HepG2 (cell line): ENCODE measurements at regions not wholly inside any gene's neighbourhood (a gene's known extent, or its start where the extent isn't known, plus 50 kb on each side); places are given as distances from the start of the nearest gene placed in this dataset.

Source experiments
- ATAC-seq: fragments of 200-7000 bp; cut with Tn5 transposase; 3 replicates; pipeline ENCODE4 v1.9.1; 2020; ENCODE audit warnings: mild to moderate bottlenecking, moderate library complexity
- BruUV-seq: library from RNA; stranded (reverse); fragments of 400-500 nt; replicated peaks from 2 replicates; lab custom pipeline; 2021; lab: Mats Ljungman, UMichigan
- CTCF ChIA-PET: fragments of 300-600 bp; formaldehyde crosslinking; extraction: SDS; loops from one replicate; lab custom pipeline; 2021; ENCODE audit warnings: low total read pairs, inconsistent platforms, low intra/inter-chr PET ratio; lab: Yijun Ruan, JAX
- POLR2A ChIA-PET: fragments of 350-600 bp; sonication (Branson Sonifier 250); formaldehyde crosslinking; loops from one replicate; lab custom pipeline; 2020; ENCODE audit warnings: antibody characterized with exemption, inconsistent platforms; lab: Yijun Ruan, JAX
- DNase-seq: peaks from one replicate; pipeline ENCODE4 v3.0.0-alpha.2; 2015; ENCODE audit warnings: low spot score
- FAIRE-seq: peaks from 3 replicates; lab custom pipeline; 2011; peaks lifted over from hg19 to GRCh38; lab: Jason Lieb, UNC
- H2AFZ ChIP-seq: one replicate; pipeline ENCODE4 v1.6.1; 2011; ENCODE audit warnings: low read length, inconsistent platforms
- H3K27ac ChIP-seq: fragments of 300-600 bp; 3 replicates; pipeline ENCODE4 v1.8.0; 2011; ENCODE audit warnings: mixed run types, mild to moderate bottlenecking, mixed read lengths, low read length, inconsistent platforms; ENCODE audit not compliant: insufficient read depth; ENCODE audit errors: extremely low read length
- H3K27me3 ChIP-seq, 2 experiments: fragments of 200-600 bp in 1 of 2; 2 replicates in 1 of 2; 3 replicates in 1 of 2; pipeline versions ENCODE4 v1.6.0 to v1.8.0; 2011; ENCODE audit warnings: low read length in 2 of 2, mild to moderate bottlenecking in 2 of 2, moderate library complexity in 2 of 2, inconsistent platforms in 1 of 2; ENCODE audit not compliant: insufficient read depth in 2 of 2, control insufficient read depth in 1 of 2
- H3K36me3 ChIP-seq, 2 experiments: fragments of 200-600 bp in 1 of 2; replicated peaks in 1 of 2; 2 replicates in 1 of 2; 3 replicates in 1 of 2; pipeline versions ENCODE4 v1.5.1 to v1.8.0; 2011; ENCODE audit warnings: low read length in 2 of 2, inconsistent platforms in 1 of 2; ENCODE audit not compliant: insufficient read depth in 2 of 2, control insufficient read depth in 1 of 2
- H3K4me1 ChIP-seq: 2 replicates; pipeline ENCODE4 v1.5.1; 2012; ENCODE audit warnings: low read length, inconsistent platforms; ENCODE audit not compliant: insufficient read depth
- H3K4me2 ChIP-seq: 2 replicates; pipeline ENCODE4 v1.6.0; 2011; ENCODE audit warnings: low read depth, low read length, inconsistent platforms
- H3K4me3 ChIP-seq, 3 experiments: fragments of 200-600 bp in 1 of 3; sonication (generic), shearing (Covaris generic) in 1 of 3; replicated peaks in 1 of 3; 2 replicates each; pipeline ENCODE4 v1.5.1; 2011 to 2016; ENCODE audit warnings: low read length in 3 of 3, inconsistent platforms in 2 of 3, low read depth in 2 of 3, mild to moderate bottlenecking in 2 of 3, control low read depth in 1 of 3, mixed read lengths in 1 of 3; ENCODE audit not compliant: insufficient read depth in 1 of 3
- H3K79me2 ChIP-seq: one replicate; pipeline ENCODE4 v1.6.1; 2011; ENCODE audit warnings: low read length, inconsistent platforms; ENCODE audit not compliant: insufficient read depth
- H3K9ac ChIP-seq: 2 replicates; pipeline ENCODE4 v1.6.0; 2011; ENCODE audit warnings: mild to moderate bottlenecking, low read depth, low read length, inconsistent platforms; ENCODE audit not compliant: insufficient read depth
- H3K9me3 ChIP-seq: 2 replicates; pipeline ENCODE4 v1.5.1; 2012; ENCODE audit warnings: mild to moderate bottlenecking, low read length
- H4K20me1 ChIP-seq: 2 replicates; pipeline ENCODE4 v1.6.0; 2011; ENCODE audit warnings: inconsistent platforms, mild to moderate bottlenecking, low read length, moderate library complexity; ENCODE audit not compliant: insufficient read depth
- AKAP8 ChIP-seq: sonication (generic); formaldehyde crosslinking; IDR thresholded peaks from 2 replicates; pipeline ENCODE4 v1.5.1; 2020; ENCODE audit warnings: mild to moderate bottlenecking, missing genetic modification reagents
- CEBPB ChIP-seq: IDR thresholded peaks from 2 replicates; pipeline ENCODE4 v1.6.1; 2011; ENCODE audit warnings: low read depth, low read length, improper control_type of control experiment, borderline replicate concordance
- DMTF1 ChIP-seq: sonication (generic); formaldehyde crosslinking; IDR thresholded peaks from 2 replicates; pipeline ENCODE4 v1.4.0; 2020; ENCODE audit warnings: mild to moderate bottlenecking, missing genetic modification reagents
- E2F1 ChIP-seq: sonication (generic); formaldehyde crosslinking; IDR thresholded peaks from 2 replicates; pipeline ENCODE4 v1.5.0; 2020; ENCODE audit warnings: missing genetic modification reagents
- HNF4A ChIP-seq: sonication (generic); formaldehyde crosslinking; IDR thresholded peaks from 2 replicates; pipeline ENCODE4 v1.4.0; 2020; ENCODE audit warnings: missing genetic modification reagents
- MAZ ChIP-seq, 2 experiments: sonication (generic) in 1 of 2; formaldehyde crosslinking in 1 of 2; IDR thresholded peaks; 2 replicates each; pipeline versions ENCODE4 v1.5.0 to v1.6.1; 2012 to 2020; ENCODE audit warnings: low read depth in 2 of 2, mild to moderate bottlenecking in 2 of 2, borderline replicate concordance in 1 of 2, improper control_type of control experiment in 1 of 2, low read length in 1 of 2, missing genetic modification reagents in 1 of 2, moderate library complexity in 1 of 2
- PAF1 ChIP-seq: IDR thresholded peaks from 2 replicates; pipeline ENCODE4 v1.6.1; 2016; ENCODE audit warnings: missing genetic modification reagents, missing compliant biosample characterization
- PBX3 ChIP-seq: sonication (generic); formaldehyde crosslinking; IDR thresholded peaks from 2 replicates; pipeline ENCODE4 v1.8.1; 2023; ENCODE audit warnings: missing genetic modification reagents, inconsistent platforms, borderline replicate concordance
- PITX1 ChIP-seq: sonication (generic); formaldehyde crosslinking; IDR thresholded peaks from 2 replicates; pipeline ENCODE4 v1.5.1; 2020; ENCODE audit warnings: mild to moderate bottlenecking, missing genetic modification reagents
- ZBTB33 ChIP-seq: sonication (generic); formaldehyde crosslinking; IDR thresholded peaks from 2 replicates; pipeline ENCODE4 v1.4.0; 2020; ENCODE audit warnings: missing genetic modification reagents
- ZNF232 ChIP-seq: sonication (generic); formaldehyde crosslinking; IDR thresholded peaks from 2 replicates; pipeline ENCODE4 v1.4.0; 2020; ENCODE audit warnings: missing genetic modification reagents, borderline replicate concordance
- ZNF280B ChIP-seq: sonication (generic); formaldehyde crosslinking; IDR thresholded peaks from 2 replicates; pipeline ENCODE4 v1.5.0; 2020; ENCODE audit warnings: missing genetic modification reagents, mild to moderate bottlenecking, borderline replicate concordance
- ZNF331 ChIP-seq: sonication (generic); formaldehyde crosslinking; IDR thresholded peaks from 2 replicates; pipeline ENCODE4 v1.4.0; 2020; ENCODE audit warnings: missing genetic modification reagents
- ZNF350 ChIP-seq: sonication (generic); formaldehyde crosslinking; IDR thresholded peaks from 2 replicates; pipeline ENCODE4 v1.4.0; 2020; ENCODE audit warnings: mild to moderate bottlenecking, low read depth, missing genetic modification reagents, borderline replicate concordance
- ZNF644 ChIP-seq: IDR thresholded peaks from 2 replicates; pipeline ENCODE4 v1.6.1; 2016; ENCODE audit warnings: low read depth
- ZNF841 ChIP-seq: sonication (generic); formaldehyde crosslinking; IDR thresholded peaks from 2 replicates; pipeline ENCODE4 v1.8.1; 2023; ENCODE audit warnings: missing genetic modification reagents, borderline replicate concordance
- WGBS: methylation state at CpG from one replicate; pipeline ENCODE4 v1.1.6; 2017; ENCODE audit warnings: low lambda C conversion rate; 5-methylcytosine and 5-hydroxymethylcytosine counted together
- in situ Hi-C: cut with HindIII; loops from 2 replicates; pipeline ENCODE4 v1.10.0; 2017; ENCODE audit warnings: low pct_unique_long_range_greater_than_20kb; ENCODE audit not compliant: extremely low pct_ligation_motif_present
- intact Hi-C: fragments of 100-400 bp; cut with micrococcal nuclease; formaldehyde crosslinking; loops from one replicate; pipeline ENCODE4 v1.10.0; 2022; ENCODE audit not compliant: unreplicated experiment

GRCh38 chr18:38961880-38962279 lies 1396.3 kb upstream of the CELF4 start (continued):
- TF ChIP-seq DMTF1 (CRISPR knock-in tag) (no peak), ZNF644 (CRISPR knock-in tag) (no peak), ZNF350 (CRISPR knock-in tag) (no peak), PITX1 (CRISPR knock-in tag) (no peak), PAF1 (no peak), MAZ (IDR thresholded peaks at IDR 0.05; ENCODE audit: borderline replicate concordance, low read depth, low read length) (no peak), MAZ (CRISPR knock-in tag; IDR thresholded peaks at IDR 0.05; ENCODE audit: low read depth) (no peak), ZNF331 (CRISPR knock-in tag) (no peak), HNF4A (no peak), ZNF280B (CRISPR knock-in tag) (no peak)

GRCh38 chr18:38957736-38958135 lies 1392.1 kb upstream of the CELF4 start:
- no peaks in the 10 kb centered on the region for H3K36me3 ChIP-seq
- FAIRE-seq (no peak), DNase-seq (no peak), ATAC-seq (no peak)
- H3K27me3 ChIP-seq = no peaks in the 10 kb centered on the region
- ChIA-PET CTCF (no interaction called here), POLR2A (no interaction called here)
- whole genome bisulfite sequencing = 0% methylated on average over 1 of the region's 1 CpG
- in situ Hi-C loops = no loop called here
- no peak overlapping the region for H3K4me2 ChIP-seq
- H3K9ac ChIP-seq = no peak overlapping the region
- intact Hi-C loops = no loop called here
- H4K20me1 ChIP-seq = no peaks in the 10 kb centered on the region
- no peak overlapping the region for H3K4me3 ChIP-seq
- no peaks in the 10 kb centered on the region for H3K4me1 ChIP-seq
- no peak overlapping the region for H3K27ac ChIP-seq
- no peaks in the 10 kb centered on the region for H3K79me2 ChIP-seq
- no peak overlapping the region for H2AFZ ChIP-seq
- no TSS peak for BruUV-seq
- no peaks in the 10 kb centered on the region for H3K9me3 ChIP-seq
- no peak for TF ChIP-seq ZNF232 (CRISPR knock-in tag)
- TF ChIP-seq AKAP8 (CRISPR knock-in tag) = no peak
- no peak for TF ChIP-seq PBX3 (CRISPR knock-in tag)
- TF ChIP-seq CEBPB = no peak
- no peak for TF ChIP-seq ZNF841 (CRISPR knock-in tag)
- TF ChIP-seq ZBTB33 = no peak
- TF ChIP-seq E2F1 (CRISPR knock-in tag) = no peak
